BE2C (cell line): ENCODE measurements at regions not wholly inside any gene's neighbourhood (a gene's known extent, or its start where the extent isn't known, plus 50 kb on each side); places are given as distances from the start of the nearest gene placed in this dataset.

Source experiments
- DNase-seq: peaks from one replicate; pipeline ENCODE4 v3.0.0-alpha.2; 2020
- H3K27me3 ChIP-seq: fragments of 250-450 bp; sonication (Bioruptor Pico); 2 replicates; pipeline ENCODE4 v1.5.1; 2020; ENCODE audit warnings: mild to moderate bottlenecking
- H3K36me3 ChIP-seq: fragments of 250-450 bp; sonication (Bioruptor Pico); 2 replicates; pipeline ENCODE4 v1.5.1; 2020; ENCODE audit warnings: mild to moderate bottlenecking
- H3K4me1 ChIP-seq: fragments of 250-450 bp; sonication (Bioruptor Pico); 2 replicates; pipeline ENCODE4 v1.5.1; 2020
- H3K4me3 ChIP-seq: 2 replicates; pipeline ENCODE4 v1.5.1; 2011; ENCODE audit warnings: low read depth, low read length
- H3K9me3 ChIP-seq: fragments of 250-450 bp; sonication (Bioruptor Pico); 2 replicates; pipeline ENCODE4 v1.5.1; 2020
- CTCF ChIP-seq: IDR thresholded peaks from 2 replicates; pipeline ENCODE4 v1.5.1; 2012; ENCODE audit warnings: mild to moderate bottlenecking, low read depth, low read length

GRCh38 chr5:40288800-40289485 lies 390.8 kb upstream of the PTGER4 start:
- no peaks in the 10 kb centered on the region for H3K27me3 ChIP-seq
- H3K4me3 ChIP-seq = no peak overlapping the region
- no peak for TF ChIP-seq CTCF
- H3K36me3 ChIP-seq = no peaks in the 10 kb centered on the region
- H3K4me1 ChIP-seq = no peaks in the 10 kb centered on the region
- H3K9me3 ChIP-seq = no peaks in the 10 kb centered on the region
- DNase-seq = no peak

- TF ChIP-seq CTCF = no peak
- Histone ChIP-seq H3K4me1 (no peaks in the 10 kb centered on the region), H3K4me3 (no peak overlapping the region), H3K36me3 (no peaks in the 10 kb centered on the region), H3K27me3 (no peaks in the 10 kb centered on the region), H3K9me3 (no peaks in the 10 kb centered on the region)
- DNase-seq = no peak
Measured at GRCh38 chr5:40284863-40285262, 394.9 kb upstream of the PTGER4 start.

- TF ChIP-seq CTCF = no peak
- Histone ChIP-seq H3K36me3 (no peaks in the 10 kb centered on the region), H3K9me3 (no peaks in the 10 kb centered on the region)
Measured at GRCh38 chr5:40278881-40279280, 400.8 kb upstream of the PTGER4 start.

GRCh38 chr5:40277161-40277906 lies 402.4 kb upstream of the PTGER4 start:
- H3K4me3 ChIP-seq = no peak overlapping the region
- TF ChIP-seq CTCF = no peak
- no peaks in the 10 kb centered on the region for H3K9me3 ChIP-seq
- no peaks in the 10 kb centered on the region for H3K4me1 ChIP-seq
- H3K36me3 ChIP-seq = no peaks in the 10 kb centered on the region
- DNase-seq = no peak
- H3K27me3 ChIP-seq = no peaks in the 10 kb centered on the region

More at GRCh38 chr5:40278881-40279280, 400.8 kb upstream of the PTGER4 start:
- H3K4me3 ChIP-seq = no peak overlapping the region
- no peaks in the 10 kb centered on the region for H3K4me1 ChIP-seq
- DNase-seq = no peak
- H3K27me3 ChIP-seq = no peaks in the 10 kb centered on the region

- Histone ChIP-seq H3K9me3 (no peaks in the 10 kb centered on the region), H3K27me3 (no peaks in the 10 kb centered on the region), H3K36me3 (no peaks in the 10 kb centered on the region), H3K4me3 (no peak overlapping the region), H3K4me1 (no peaks in the 10 kb centered on the region)
- no peak for DNase-seq
- no peak for TF ChIP-seq CTCF
Measured at GRCh38 chr5:40276426-40277102, 403.2 kb upstream of the PTGER4 start.
